GM18519 (cell line): ENCODE measurements at regions not wholly inside any gene's neighbourhood (a gene's known extent, or its start where the extent isn't known, plus 50 kb on each side); places are given as distances from the start of the nearest gene placed in this dataset.
"Not testable (repeated sequence)": the region's sequence is repeated elsewhere in the genome, so short reads cannot be mapped to it uniquely, and the experiment has no call there.

Source experiments
- ATAC-seq: cut with Tn5 transposase; IDR thresholded peaks from one replicate; pipeline ENCODE4 v1.9.1; 2021; ENCODE audit warnings: mild to moderate bottlenecking, moderate library complexity; ENCODE audit not compliant: unreplicated experiment, low FRiP score

DNA sequence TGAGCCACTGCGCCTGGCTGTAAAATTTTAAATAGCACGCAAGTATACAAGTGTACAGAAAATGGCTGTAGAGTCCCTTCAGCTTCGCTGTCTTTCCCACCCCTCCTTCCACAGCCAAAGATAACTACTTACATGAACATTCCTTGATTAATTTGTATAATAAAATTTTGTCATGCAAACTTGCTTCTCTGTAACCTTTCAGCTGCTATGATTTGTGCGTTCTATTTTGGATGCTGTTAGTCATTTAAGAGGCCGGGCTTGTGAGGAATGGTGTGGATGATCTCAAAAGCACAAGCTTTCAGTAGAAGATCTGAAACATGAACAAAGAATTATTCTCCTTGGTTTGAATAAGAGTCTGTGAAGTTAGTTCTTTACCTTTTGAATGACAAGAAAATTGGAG is 115.0 kb upstream of the TLE1 start:
- no peak for ATAC-seq

DNA sequence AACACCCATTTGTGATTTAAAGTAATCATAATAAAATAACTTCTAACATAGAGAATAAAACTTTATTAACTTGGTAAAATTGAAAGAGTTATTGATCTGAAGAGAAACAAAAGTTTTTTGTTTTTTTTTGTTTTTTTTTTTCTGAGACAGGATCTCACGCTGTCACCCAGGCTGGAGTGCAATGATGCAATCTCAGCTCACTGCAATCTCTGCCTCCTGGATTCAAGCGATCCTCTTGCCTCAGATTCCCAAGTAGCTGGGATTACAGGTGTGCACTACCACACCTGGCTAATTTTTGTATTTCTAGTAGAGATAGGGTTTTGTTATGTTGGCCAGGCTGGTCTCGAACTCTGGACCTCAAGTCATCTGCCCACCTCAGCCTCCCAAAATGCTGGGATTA is 116.5 kb upstream of the SPATA31D4 start:
- ATAC-seq, result not testable (repeated sequence)

- ATAC-seq, result no peak
These were observed 113.8 kb upstream of the SPATA31D4 start for GRCh38 chr9:81814401-81814793.

- ATAC-seq, result peak; percentile 60
These were observed 113.3 kb upstream of the SPATA31D4 start for GRCh38 chr9:81814794-81815464.

GRCh38 chr9:81815781-81816180 is 112.4 kb upstream of the SPATA31D4 start:
- ATAC-seq, result no peak

- ATAC-seq, result no peak
These were observed 109.1 kb upstream of the SPATA31D4 start for GRCh38 chr9:81819155-81819554.

GRCh38 chr9:81819859-81820546 is 108.2 kb upstream of the SPATA31D4 start:
- no peak for ATAC-seq

DNA sequence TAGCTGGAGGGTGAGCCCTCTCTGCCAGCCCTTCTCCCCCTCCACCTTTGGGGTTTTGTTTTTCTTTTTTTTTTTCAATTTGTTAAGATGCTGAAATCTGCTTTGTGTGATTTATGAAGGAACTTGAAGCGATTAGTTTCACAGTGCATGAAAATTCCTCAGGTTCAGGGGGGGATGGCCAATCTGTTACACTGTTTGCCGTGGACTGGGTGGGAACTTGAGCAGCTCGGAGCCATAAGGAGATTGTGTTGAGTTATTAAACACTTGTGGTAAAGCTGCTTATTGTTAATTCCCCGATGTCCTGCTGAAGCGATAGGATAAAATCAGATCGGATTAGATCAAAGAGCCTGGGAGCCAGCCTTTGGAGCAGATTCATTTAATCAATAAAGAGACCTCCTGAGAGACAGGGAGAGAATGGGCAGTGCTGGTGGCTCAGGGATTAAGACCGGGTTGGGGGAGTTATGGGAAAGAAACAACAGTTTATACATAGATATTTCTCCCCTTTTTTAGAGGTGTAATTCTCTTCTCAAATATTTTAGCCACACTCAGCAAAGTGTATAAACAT is 105.8 kb upstream of the SPATA31D4 start:
- ATAC-seq, result no peak

DNA sequence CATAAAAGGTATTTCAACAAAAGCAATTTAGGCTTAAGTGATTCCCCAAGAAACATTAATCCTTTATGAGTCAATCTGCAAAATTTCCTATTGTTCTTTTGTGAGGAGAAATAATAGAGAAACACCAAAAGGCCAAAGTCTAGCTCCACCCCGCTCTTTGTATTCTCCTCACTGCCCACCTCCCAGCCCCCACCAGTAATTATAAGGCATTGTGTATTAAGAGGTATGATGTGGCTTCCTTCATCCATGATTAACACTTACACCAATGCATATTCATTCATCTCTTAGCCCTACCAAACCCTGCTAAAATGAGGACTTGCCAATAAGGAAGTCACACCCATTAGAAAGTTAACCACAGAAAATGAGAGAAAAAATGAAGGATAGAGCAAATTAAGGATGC is 105.3 kb upstream of the SPATA31D4 start:
- no peak for ATAC-seq

- no peak for ATAC-seq
These were observed 104.3 kb upstream of the SPATA31D4 start for GRCh38 chr9:81823672-81824554.

- ATAC-seq, result no peak
These were observed 103.2 kb upstream of the SPATA31D4 start for GRCh38 chr9:81824802-81825730.

DNA sequence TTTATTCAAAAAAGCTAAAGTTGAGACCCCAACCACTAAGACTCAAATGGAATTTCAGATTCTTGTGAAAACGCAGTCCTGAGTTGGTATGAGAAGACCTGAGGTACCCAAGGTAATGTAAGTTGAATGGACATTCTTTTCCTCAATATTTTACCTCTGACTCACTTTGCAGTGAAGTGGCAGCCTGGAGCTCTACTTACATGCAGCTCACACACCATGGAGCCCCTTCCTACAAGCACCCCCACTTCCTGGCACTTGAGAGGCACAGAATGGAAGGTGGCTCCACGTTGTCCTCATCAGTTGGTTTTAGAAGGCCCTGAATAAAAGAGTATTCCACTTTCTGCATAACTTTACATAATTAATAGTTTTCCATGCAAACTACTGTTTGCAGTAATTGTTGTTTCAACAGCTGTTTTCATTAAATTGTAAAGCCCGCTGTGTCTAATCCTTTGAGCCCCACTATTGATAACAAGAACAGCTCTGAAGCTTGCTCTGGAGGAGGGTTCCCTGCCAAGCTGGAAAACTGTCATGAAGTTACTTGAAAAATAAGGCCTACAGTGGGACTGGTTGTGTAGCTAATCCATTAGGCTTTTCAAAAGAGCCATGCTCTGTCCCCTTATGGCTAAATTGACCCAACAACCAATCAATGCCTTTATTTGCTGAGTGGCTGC is 102.2 kb upstream of the SPATA31D4 start:
- no peak for ATAC-seq

DNA sequence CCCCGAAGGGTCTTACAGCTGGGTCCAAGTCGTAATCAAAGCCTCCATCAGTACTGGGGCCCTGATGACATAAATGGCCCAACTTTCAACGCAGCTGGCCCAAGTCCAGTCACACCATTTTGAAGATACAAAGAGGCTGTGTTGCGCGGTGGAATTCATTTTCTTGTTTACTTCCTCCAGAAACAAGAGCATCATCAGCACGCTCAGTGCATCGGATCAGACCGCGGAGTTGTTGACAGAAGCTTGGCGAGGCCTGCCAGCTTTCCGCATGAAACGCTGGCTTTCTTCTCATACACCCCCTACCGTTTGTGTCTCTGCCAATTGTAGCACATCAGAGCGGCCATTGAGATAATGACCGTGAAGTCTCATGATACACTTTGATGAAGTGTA is 101.7 kb upstream of the SPATA31D4 start:
- no peak for ATAC-seq

DNA sequence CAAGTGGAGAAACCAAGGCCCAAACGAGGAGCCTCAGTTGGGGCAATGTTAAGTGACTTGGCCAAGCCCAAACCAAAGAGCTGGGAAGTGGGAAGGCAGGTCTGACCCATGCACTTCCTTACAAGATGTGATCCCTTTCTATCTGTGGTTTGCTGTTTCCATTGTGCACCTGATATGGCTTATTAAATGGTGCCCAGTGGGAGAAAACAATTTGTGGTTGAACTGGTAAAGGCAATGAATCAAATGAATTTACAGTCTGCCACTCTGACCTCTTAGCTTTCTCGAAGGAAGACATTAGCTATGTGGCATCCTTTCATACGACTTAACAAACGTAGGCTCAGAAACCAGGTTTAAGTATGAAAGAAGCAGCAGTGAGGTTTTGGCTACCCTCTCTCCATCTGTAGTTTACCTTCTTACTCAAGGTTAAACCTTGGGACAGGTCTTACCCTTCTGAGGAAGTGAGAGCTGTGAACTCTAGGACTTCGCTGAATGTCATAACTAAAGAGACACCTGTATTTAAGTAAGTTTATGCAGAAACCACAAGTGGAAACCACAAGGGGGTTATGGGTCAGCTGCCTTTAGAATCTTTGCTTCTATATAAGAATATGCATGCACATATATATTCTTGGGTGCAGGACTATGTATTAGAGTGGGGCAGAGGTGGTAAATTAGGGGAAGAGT is 100.5 kb upstream of the SPATA31D4 start:
- peak; percentile 80 for ATAC-seq

GRCh38 chr9:81829195-81829882 is 98.9 kb upstream of the SPATA31D4 start:
- ATAC-seq, result no peak

- ATAC-seq, result not testable (repeated sequence)
These were observed 97.8 kb upstream of the SPATA31D4 start for GRCh38 chr9:81830431-81830830.

DNA sequence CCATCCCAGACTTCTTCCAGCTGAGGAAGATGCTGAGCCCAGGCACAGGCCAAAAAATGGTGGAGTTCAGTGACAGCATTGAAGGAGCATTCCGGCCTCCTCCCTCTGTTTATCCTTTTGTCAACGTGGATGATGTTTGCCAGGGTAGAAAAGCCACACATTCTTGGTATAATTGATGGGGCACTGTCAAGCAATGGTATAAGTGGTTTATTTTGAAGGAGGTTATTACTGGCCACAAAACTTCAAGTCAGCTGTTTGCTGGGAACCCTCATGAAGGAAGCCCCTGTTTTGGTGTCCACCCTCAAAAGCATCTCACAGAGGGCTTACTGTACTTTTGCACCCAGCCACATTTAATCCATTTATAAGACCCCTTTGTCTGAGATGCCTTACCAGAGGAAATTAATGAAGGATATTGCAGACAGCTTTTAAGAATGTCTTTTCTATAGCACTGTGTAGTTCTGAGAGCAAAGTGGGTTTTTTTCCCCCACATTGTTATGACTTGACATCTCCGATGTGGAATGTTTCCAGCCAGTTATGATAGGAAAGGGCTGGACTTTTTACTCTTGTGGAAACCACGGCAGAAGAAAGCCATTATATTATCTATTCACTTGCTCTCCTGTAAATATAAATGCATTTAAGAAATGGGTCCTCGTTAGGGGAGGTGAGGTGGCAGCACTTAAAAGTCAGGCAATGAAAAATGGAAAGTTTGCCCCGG is 95.5 kb upstream of the SPATA31D4 start:
- no peak for ATAC-seq
